Endothelial cell (in vitro differentiated cells): ENCODE measurements at regions not wholly inside any gene's neighbourhood (a gene's known extent, or its start where the extent isn't known, plus 50 kb on each side); places are given as distances from the start of the nearest gene placed in this dataset.
A peak's percentile ranks its signal among the peaks of the same experiment; 100 is the strongest.

ENCODE experiments used
- DNase-seq: peaks from one replicate; pipeline ENCODE4 v3.0.0; 2021; ENCODE audit warnings: low spot score
- H3K27ac Mint-ChIP-seq: one replicate; pipeline ENCODE4 v1.8.0; 2021; ENCODE audit warnings: mixed read lengths, inconsistent platforms; ENCODE audit not compliant: unreplicated experiment
- H3K27me3 Mint-ChIP-seq: one replicate; pipeline ENCODE4 v1.8.0; 2021; ENCODE audit warnings: mild to moderate bottlenecking, moderate library complexity, mixed read lengths, inconsistent platforms; ENCODE audit not compliant: unreplicated experiment
- H3K36me3 Mint-ChIP-seq: one replicate; pipeline ENCODE4 v1.8.0; 2021; ENCODE audit warnings: mild to moderate bottlenecking, low read depth, mixed read lengths, inconsistent platforms; ENCODE audit not compliant: unreplicated experiment
- H3K4me1 Mint-ChIP-seq: one replicate; pipeline ENCODE4 v1.8.0; 2021; ENCODE audit warnings: mild to moderate bottlenecking, mixed read lengths, inconsistent platforms; ENCODE audit not compliant: unreplicated experiment
- H3K4me3 Mint-ChIP-seq: one replicate; pipeline ENCODE4 v1.8.0; 2021; ENCODE audit warnings: mild to moderate bottlenecking, mixed read lengths, inconsistent platforms; ENCODE audit not compliant: unreplicated experiment
- H3K9me3 Mint-ChIP-seq: one replicate; pipeline ENCODE4 v1.8.0; 2021; ENCODE audit warnings: mixed read lengths, inconsistent platforms; ENCODE audit not compliant: unreplicated experiment
- TF ChIP-seq, protein P1 (sequence below): fragments of 200-600 bp; sonication (generic); IDR thresholded peaks from one replicate; pipeline ENCODE4 v1.5.0; 2021; ENCODE audit warnings: antibody characterized with exemption; ENCODE audit not compliant: unreplicated experiment

GRCh38 chr3:137083332-137083731 lies 125.5 kb downstream of the IL20RB start:
- H3K27ac Mint-ChIP-seq: no peak overlapping the region
- no peaks in the 10 kb centered on the region for H3K9me3 Mint-ChIP-seq
- no peak overlapping the region for H3K4me3 Mint-ChIP-seq
- peaks cover 6% of the 10 kb centered on the region for H3K4me1 Mint-ChIP-seq
- TF ChIP-seq, protein P1, sequence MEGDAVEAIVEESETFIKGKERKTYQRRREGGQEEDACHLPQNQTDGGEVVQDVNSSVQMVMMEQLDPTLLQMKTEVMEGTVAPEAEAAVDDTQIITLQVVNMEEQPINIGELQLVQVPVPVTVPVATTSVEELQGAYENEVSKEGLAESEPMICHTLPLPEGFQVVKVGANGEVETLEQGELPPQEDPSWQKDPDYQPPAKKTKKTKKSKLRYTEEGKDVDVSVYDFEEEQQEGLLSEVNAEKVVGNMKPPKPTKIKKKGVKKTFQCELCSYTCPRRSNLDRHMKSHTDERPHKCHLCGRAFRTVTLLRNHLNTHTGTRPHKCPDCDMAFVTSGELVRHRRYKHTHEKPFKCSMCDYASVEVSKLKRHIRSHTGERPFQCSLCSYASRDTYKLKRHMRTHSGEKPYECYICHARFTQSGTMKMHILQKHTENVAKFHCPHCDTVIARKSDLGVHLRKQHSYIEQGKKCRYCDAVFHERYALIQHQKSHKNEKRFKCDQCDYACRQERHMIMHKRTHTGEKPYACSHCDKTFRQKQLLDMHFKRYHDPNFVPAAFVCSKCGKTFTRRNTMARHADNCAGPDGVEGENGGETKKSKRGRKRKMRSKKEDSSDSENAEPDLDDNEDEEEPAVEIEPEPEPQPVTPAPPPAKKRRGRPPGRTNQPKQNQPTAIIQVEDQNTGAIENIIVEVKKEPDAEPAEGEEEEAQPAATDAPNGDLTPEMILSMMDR: no peak
- peaks cover 4% of the 10 kb centered on the region for H3K36me3 Mint-ChIP-seq
- peaks cover 2% of the 10 kb centered on the region for H3K27me3 Mint-ChIP-seq
- no peak for DNase-seq

DNA sequence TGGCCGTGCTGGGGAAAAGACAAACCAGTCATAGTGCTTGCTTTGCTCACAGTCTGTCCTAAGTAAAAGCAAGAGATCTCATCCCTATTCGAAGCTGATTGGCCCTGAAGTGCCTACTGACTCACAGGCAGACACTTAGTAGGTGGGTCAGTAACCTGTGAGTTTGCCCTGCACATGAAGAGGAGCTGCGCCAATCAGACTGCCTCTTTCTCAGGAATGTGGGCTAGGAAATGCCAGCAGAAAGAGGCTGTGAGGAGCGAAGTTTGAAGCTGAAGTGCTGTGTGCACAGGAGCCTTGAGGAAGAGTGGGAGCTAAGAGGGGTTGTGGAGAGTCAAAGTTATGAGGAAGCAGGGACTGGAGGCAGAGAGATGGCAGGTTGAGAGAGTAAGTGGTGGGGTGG lies 126.8 kb downstream of the IL20RB start:
- TF ChIP-seq, protein P1: no peak
- H3K4me1 Mint-ChIP-seq: peaks cover 6% of the 10 kb centered on the region
- DNase-seq: no peak

GRCh38 chr3:137097386-137097785 lies 139.6 kb downstream of the IL20RB start:
- H3K9me3 Mint-ChIP-seq: no peaks in the 10 kb centered on the region
- peak overlapping the region; percentile 42 for H3K27ac Mint-ChIP-seq
- peaks cover 4% of the 10 kb centered on the region for H3K27me3 Mint-ChIP-seq
- peaks cover 25% of the 10 kb centered on the region for H3K4me1 Mint-ChIP-seq
- TF ChIP-seq, protein P1: no peak
- DNase-seq: no peak
- H3K36me3 Mint-ChIP-seq: no peaks in the 10 kb centered on the region
- H3K4me3 Mint-ChIP-seq: no peak overlapping the region

More for the DNA sequence above, 126.8 kb downstream of the IL20RB start:
- Mint-ChIP-seq H3K36me3 (peaks cover 4% of the 10 kb centered on the region), H3K27ac (no peak overlapping the region), H3K4me3 (no peak overlapping the region), H3K27me3 (peaks cover 2% of the 10 kb centered on the region), H3K9me3 (no peaks in the 10 kb centered on the region)

- peaks cover 2% of the 10 kb centered on the region for H3K27me3 Mint-ChIP-seq
- H3K4me3 Mint-ChIP-seq: no peak overlapping the region
- TF ChIP-seq, protein P1: no peak
- no peak for DNase-seq
- peaks cover 27% of the 10 kb centered on the region for H3K4me1 Mint-ChIP-seq
- H3K36me3 Mint-ChIP-seq: no peaks in the 10 kb centered on the region
- H3K27ac Mint-ChIP-seq: peak overlapping the region; percentile 42
- no peaks in the 10 kb centered on the region for H3K9me3 Mint-ChIP-seq
These were observed 140.1 kb downstream of the IL20RB start for GRCh38 chr3:137097852-137098251.

GRCh38 chr3:137099364-137100219 lies 141.8 kb downstream of the IL20RB start:
- TF ChIP-seq, protein P1: no peak
- no peak overlapping the region for H3K4me3 Mint-ChIP-seq
- no peaks in the 10 kb centered on the region for H3K36me3 Mint-ChIP-seq
- peak overlapping the region; percentile 45 for H3K27ac Mint-ChIP-seq
- H3K9me3 Mint-ChIP-seq: no peaks in the 10 kb centered on the region
- H3K27me3 Mint-ChIP-seq: peaks cover 2% of the 10 kb centered on the region
- H3K4me1 Mint-ChIP-seq: peaks cover 27% of the 10 kb centered on the region
- DNase-seq: no peak
